Testis (tissue), 2 donors: ENCODE measurements at regions not wholly inside any gene's neighbourhood (a gene's known extent, or its start where the extent isn't known, plus 50 kb on each side); places are given as distances from the start of the nearest gene placed in this dataset.

Experiments
- CTCF ChIP-seq, 3 experiments: fragments of 450-650 bp in 2 of 3; fragments of 200-600 bp in 1 of 3; sonication (generic) in 1 of 3; IDR thresholded peaks; one replicate each; pipeline ENCODE4 v1.5.1; 2016 to 2019; ENCODE audit warnings: antibody characterized with exemption in 3 of 3, mild to moderate bottlenecking in 2 of 3, moderate library complexity in 1 of 3
- POLR2A ChIP-seq: fragments of 450-650 bp; IDR thresholded peaks from one replicate; pipeline ENCODE4 v1.6.1; 2017; ENCODE audit warnings: antibody characterized with exemption, mild to moderate bottlenecking, moderate library complexity

GRCh38 chr5:89395111-89395510, 512.1 kb upstream of the MEF2C start:
- TF ChIP-seq CTCF (IDR thresholded peaks at IDR 0.05) (no peak), POLR2A (no peak)
